ENCODE measurements at regions not wholly inside any gene's neighbourhood (a gene's known extent, or its start where the extent isn't known, plus 50 kb on each side); places are given as distances from the start of the nearest gene placed in this dataset.

DNA sequence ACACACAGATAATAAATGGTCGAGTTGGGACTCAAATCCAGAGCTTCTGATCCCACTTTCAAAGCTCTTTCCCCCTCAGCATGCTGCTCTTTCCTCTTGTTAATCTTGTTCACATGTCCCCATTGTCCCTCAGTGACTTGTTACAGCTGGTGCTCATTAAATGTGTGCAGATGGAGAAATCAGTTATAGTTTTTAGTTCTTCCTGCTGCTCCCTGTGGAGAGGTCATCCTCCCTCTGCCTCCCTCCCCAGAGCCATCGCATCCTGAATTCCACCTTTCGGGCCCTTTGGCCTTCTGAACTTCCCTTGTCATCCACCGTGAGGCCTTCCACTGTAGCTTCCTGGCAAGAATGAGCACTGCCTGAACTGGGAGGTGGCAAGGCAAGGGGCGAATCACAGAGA is 179.6 kb downstream of the WSCD1 start:
- Histone ChIP-seq H3K27me3 (no peaks in the 10 kb centered on the region), H3K27ac (no peak overlapping the region), H3K4me1 (no peaks in the 10 kb centered on the region), H3K4me3 (no peak overlapping the region), H3K36me3 (no peaks in the 10 kb centered on the region), H3K9me3 (peaks cover 0 to 7% (median 0%) of the 10 kb centered on the region in 4 donors)
- WGBS, 2 donors: 32 to 37% methylated on average over 5 of the region's 5 CpGs
- TF ChIP-seq, protein P1, sequence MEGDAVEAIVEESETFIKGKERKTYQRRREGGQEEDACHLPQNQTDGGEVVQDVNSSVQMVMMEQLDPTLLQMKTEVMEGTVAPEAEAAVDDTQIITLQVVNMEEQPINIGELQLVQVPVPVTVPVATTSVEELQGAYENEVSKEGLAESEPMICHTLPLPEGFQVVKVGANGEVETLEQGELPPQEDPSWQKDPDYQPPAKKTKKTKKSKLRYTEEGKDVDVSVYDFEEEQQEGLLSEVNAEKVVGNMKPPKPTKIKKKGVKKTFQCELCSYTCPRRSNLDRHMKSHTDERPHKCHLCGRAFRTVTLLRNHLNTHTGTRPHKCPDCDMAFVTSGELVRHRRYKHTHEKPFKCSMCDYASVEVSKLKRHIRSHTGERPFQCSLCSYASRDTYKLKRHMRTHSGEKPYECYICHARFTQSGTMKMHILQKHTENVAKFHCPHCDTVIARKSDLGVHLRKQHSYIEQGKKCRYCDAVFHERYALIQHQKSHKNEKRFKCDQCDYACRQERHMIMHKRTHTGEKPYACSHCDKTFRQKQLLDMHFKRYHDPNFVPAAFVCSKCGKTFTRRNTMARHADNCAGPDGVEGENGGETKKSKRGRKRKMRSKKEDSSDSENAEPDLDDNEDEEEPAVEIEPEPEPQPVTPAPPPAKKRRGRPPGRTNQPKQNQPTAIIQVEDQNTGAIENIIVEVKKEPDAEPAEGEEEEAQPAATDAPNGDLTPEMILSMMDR (IDR thresholded peaks at IDR 0.05): no peak
- TF ChIP-seq POLR2A (IDR thresholded peaks at IDR 0.05): no peak
- TF ChIP-seq EP300 (IDR thresholded peaks at IDR 0.05): no peak
- no peak for DNase-seq (ENCODE audit: low spot score in 2 of 2)

DNA sequence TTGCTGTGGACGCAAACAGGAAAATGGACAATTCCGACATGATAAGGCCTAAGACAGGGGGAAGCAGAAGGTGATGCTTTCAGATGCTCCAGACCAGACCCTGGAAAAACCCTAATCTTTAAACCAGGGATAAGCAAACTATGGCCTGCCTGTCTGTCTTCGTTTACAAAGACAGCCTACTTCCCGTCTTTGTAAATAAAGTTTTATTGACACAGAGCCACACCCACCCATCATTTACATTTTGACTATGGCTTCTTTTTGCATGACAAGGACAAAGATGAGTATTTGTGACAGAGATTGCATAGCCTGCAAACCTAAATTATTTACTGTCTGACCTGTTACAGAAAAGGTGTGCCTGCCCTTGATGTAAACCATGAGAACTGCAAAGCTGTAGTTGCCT is 177.9 kb downstream of the WSCD1 start:
- no peaks in the 10 kb centered on the region for H3K36me3 ChIP-seq
- peaks cover 0 to 5% (median 0%) of the 10 kb centered on the region in 4 donors for H3K9me3 ChIP-seq
- H3K27ac ChIP-seq: no peak overlapping the region
- TF ChIP-seq, protein P1 (IDR thresholded peaks at IDR 0.05): no peak
- TF ChIP-seq EP300 (IDR thresholded peaks at IDR 0.05): no peak
- TF ChIP-seq POLR2A (IDR thresholded peaks at IDR 0.05): no peak
- H3K4me3 ChIP-seq: no peak overlapping the region
- WGBS, 2 donors: 82 to 85% methylated on average over 4 of the region's 4 CpGs
- H3K4me1 ChIP-seq: no peaks in the 10 kb centered on the region
- DNase-seq (ENCODE audit: low spot score in 2 of 2): no peak
- no peaks in the 10 kb centered on the region for H3K27me3 ChIP-seq

DNA sequence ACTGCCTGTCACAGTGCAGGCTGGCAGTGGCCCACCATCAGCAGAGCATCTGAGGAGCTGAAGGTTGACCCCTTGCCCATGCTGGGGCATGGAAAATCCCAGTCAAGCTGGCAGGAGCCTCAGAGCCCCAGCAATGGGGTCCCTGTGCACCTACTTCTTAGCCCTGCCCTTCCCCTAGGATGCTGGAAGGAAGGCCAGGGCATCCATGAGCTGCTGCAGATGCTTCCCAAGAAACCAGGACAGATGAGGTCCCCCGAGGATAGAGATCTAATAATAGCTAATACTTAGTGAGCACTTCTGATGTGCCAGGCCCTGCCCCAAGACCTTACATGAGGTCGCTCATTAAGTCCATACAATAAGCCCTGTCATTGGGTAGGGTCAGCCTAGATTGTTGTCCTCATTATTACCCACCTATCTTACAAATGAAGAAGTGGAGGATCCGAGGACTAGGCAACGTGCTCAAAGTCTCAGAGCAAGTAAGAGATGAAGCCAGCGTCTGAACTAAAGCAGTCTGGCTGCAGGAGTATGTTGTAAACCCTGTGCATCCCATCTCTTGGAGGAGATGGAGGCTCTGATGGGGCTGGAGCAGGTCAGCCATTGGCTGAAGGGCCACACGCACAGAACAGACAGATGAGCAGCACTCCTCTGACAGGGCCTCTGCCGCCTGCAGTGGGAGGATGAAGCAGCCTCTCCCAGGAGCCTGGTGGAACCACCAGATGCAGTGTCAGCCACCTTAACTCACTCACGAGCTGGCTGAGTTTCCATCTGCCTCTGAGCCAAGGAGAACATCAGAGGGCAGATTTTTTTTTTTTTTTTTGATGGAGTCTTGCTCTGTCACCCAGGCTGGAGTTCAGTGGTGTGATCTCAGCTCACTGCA is 175.4 kb downstream of the WSCD1 start:
- no peaks in the 10 kb centered on the region for H3K36me3 ChIP-seq
- WGBS, 2 donors: 66 to 76% methylated on average over 8 of the region's 8 CpGs

DNA sequence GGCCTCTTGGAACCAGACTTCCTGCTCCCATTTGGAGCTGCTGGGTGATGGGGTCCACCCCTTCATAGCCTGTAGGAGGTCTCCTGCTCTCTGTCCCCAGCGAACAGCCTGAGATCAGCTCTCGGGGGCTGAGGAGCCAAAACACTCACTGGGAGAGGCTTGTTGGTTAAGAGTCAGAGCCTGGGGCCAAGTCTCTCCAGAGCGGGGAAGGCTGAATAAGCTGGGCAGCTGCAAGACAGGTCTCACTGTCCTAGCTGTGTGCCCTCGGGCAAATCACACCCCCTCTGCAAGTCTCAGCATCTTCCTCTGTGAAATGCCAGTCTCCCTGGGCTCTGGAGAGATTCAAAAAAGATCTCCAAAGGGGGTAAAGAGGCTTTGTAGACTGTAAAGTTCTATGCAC is 174.6 kb downstream of the WSCD1 start:
- Histone ChIP-seq H3K9me3 (peaks cover 0 to 3% (median 0%) of the 10 kb centered on the region in 4 donors), H3K27ac (no peak overlapping the region), H3K36me3 (no peaks in the 10 kb centered on the region), H3K4me1 (no peaks in the 10 kb centered on the region), H3K27me3 (no peaks in the 10 kb centered on the region), H3K4me3 (no peak overlapping the region)
- WGBS, 2 donors: 57 to 72% methylated on average over 4 of the region's 4 CpGs
- TF ChIP-seq POLR2A (IDR thresholded peaks at IDR 0.05): no peak
- TF ChIP-seq, protein P1 (IDR thresholded peaks at IDR 0.05): no peak
- TF ChIP-seq EP300 (IDR thresholded peaks at IDR 0.05): no peak
- no peak for DNase-seq (ENCODE audit: low spot score in 2 of 2)

More for the DNA sequence above, 175.4 kb downstream of the WSCD1 start:
- no peak for DNase-seq (ENCODE audit: low spot score in 2 of 2)
- no peak overlapping the region for H3K4me3 ChIP-seq
- H3K27me3 ChIP-seq: no peaks in the 10 kb centered on the region
- no peak overlapping the region for H3K27ac ChIP-seq
- H3K4me1 ChIP-seq: no peaks in the 10 kb centered on the region
- no peak for TF ChIP-seq EP300 (IDR thresholded peaks at IDR 0.05)
- TF ChIP-seq POLR2A (IDR thresholded peaks at IDR 0.05): no peak
- TF ChIP-seq, protein P1 (IDR thresholded peaks at IDR 0.05): no peak
- H3K9me3 ChIP-seq: peaks cover 0 to 3% (median 0%) of the 10 kb centered on the region in 4 donors

DNA sequence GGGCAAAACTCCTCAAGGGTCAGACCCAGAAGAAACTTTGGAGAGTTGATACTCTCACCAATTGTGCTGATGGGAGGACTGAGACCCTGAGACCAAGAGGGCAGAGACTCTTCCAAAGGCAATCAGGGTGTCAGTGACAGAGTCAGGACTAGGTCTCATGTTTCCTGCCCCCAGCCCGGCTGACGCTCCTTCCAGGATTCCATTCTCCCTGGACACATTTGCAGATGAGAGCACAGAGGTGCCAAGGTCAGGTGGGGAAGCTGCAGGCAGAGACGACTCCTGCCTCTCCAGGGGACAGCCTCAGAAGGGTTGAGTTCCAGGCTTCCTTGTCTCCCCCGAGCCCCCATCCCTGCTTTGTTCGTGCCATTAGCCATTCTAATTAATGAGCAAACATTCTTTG is 174.1 kb downstream of the WSCD1 start:
- Histone ChIP-seq H3K27me3 (no peaks in the 10 kb centered on the region), H3K4me1 (no peaks in the 10 kb centered on the region), H3K27ac (no peak overlapping the region), H3K36me3 (no peaks in the 10 kb centered on the region), H3K4me3 (no peak overlapping the region), H3K9me3 (peaks cover 0 to 3% (median 0%) of the 10 kb centered on the region in 4 donors)
- WGBS, 2 donors: 59 to 60% methylated on average over 5 of the region's 5 CpGs
- DNase-seq (ENCODE audit: low spot score in 2 of 2): no peak
- TF ChIP-seq POLR2A (IDR thresholded peaks at IDR 0.05): no peak
- TF ChIP-seq, protein P1 (IDR thresholded peaks at IDR 0.05): no peak
- TF ChIP-seq EP300 (IDR thresholded peaks at IDR 0.05): no peak
